HuH-7.5 (cell line): ENCODE measurements at regions not wholly inside any gene's neighbourhood (a gene's known extent, or its start where the extent isn't known, plus 50 kb on each side); places are given as distances from the start of the nearest gene placed in this dataset.
"Not testable (repeated sequence)": the region's sequence is repeated elsewhere in the genome, so short reads cannot be mapped to it uniquely, and the experiment has no call there.

Experiments
- DNase-seq: peaks from one replicate; pipeline ENCODE4 v3.0.0; 2011; ENCODE audit warnings: low spot score

GRCh38 chr3:63097396-63097795 is 180.7 kb upstream of the SYNPR start:
- no peak for DNase-seq

DNA sequence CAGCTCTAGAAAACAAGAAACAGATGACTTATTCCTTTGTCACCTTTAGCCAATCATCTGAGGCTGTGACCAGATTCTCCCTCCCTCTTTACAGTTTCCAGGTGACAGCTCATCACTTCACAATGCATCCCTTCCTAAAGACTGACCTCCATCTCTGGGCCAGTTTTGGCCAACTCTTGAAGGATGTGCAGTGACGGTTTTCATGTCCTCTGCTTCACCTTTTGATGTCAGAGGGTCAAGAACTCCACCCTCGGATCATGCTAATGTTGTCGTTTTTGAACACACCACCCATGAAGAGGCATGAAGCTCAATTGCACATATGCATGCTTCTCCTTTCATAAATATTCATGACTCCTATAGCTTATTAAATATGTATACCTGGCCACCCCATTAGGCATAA is 161.2 kb upstream of the SYNPR start:
- DNase-seq, result no peak

GRCh38 chr3:63124090-63124489 is 154.0 kb upstream of the SYNPR start:
- no peak for DNase-seq

DNA sequence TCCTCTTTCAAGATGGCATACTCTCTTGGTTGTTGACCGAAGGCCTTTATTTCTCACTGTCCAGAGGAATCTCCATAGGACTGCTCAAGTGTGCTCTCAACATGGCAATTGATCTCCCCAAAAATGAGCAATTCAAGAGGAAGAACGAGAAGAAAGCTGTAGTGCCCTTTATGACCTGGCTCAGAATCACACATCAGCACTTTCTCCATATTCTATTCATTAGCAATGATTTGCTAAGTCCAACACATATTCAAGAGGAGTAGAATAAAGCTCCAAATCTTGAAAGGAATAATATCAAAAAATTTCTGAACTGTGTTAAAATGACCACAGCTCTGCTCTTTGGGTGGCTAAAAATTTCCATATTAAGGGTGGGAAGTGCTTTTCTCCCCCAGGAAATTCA is 151.6 kb upstream of the SYNPR start:
- DNase-seq, result no peak

DNA sequence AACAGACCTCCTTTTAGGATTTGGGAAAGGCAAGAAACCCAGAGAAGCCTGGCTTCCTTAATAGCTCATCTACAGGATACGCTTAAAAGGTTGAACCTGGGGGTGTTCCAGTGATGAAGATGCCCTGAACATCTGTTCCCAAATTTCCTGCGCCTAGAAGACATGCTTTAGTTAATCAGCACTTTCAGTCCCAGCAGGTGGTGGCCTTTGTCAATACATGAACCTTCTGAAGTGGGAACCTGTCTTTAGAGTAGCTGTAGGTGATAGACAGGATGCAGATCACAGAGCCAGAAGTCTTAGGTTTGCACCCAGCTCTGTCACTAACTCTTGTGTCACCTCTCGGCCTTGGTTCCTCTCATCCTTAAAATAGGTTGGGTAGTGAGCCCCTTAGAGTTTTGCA is 149.7 kb upstream of the SYNPR start:
- DNase-seq, result no peak

DNA sequence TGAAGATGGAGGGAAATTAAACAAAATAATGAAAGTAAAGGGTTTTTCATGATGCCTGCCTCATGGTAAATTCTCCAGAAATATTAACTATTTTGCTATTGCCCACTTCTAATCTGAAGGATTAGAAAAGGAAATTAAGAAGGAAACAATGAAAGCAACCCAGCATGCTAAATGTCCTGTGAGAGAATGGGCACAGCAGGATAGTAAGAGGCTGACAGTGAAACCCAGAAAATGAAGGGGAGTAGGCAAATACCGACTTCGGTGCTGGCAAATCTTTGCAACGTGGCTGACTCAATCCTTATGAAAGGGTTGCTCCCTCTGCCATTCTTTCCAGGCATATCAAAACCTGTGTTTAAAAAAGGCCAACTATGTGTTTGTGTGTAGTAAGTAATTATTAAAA is 147.5 kb upstream of the SYNPR start:
- no peak for DNase-seq

DNA sequence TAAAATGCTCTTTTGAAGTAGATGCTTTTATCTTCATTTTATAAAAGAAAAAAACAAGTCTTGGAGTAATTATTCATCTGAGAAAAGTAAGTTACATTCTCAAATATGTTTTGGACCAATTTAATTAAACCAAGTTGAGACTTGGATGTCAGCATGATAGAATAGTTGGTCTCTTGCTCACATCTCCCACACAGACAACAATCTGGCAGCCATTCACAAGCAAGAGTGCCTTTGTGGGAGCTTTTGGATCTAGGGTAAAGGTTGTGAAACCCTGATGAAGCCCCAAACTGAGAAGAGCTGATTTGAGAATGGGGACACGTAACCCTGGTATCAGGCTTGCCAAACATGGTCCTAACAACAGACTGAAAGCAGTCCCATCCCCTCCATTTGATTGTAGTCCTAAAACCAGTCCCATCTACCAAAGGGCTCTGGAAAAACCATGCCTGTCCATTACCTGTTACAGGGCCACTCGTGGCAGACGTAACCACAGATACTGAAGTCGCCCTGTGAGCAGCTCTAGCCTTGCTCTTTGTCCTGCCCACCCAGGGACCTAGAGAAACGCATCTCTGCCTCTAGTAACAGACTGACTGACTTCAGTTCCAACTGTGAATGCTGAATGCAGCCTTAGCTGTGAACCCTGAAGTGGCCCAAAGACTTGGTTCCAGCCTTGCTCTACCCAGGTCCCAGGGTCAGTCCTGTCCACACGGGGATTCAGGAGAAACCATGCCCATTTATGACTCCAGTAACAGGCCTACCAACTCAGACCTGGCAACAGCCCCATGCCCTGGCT is 145.5 kb upstream of the SYNPR start:
- DNase-seq, result no peak

DNA sequence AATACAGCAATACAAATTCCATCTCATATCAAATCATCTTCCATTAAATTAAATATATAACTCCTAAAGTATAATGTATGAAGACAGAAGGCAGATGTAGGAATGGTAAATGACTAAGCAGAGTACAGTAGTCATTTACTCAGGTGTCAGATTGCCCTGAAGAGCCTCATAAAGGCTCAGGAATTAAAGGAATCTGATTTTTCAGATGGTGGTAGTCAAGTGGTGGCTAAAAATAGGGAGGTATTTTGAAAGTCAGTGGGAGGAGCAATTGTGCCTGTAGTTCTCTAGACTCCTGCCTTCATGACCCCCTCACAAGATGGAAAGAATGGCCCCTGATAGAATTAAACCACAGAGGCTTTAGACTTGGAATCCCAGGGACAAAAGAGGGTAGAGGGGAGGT is 142.7 kb upstream of the SYNPR start:
- DNase-seq, result no peak

DNA sequence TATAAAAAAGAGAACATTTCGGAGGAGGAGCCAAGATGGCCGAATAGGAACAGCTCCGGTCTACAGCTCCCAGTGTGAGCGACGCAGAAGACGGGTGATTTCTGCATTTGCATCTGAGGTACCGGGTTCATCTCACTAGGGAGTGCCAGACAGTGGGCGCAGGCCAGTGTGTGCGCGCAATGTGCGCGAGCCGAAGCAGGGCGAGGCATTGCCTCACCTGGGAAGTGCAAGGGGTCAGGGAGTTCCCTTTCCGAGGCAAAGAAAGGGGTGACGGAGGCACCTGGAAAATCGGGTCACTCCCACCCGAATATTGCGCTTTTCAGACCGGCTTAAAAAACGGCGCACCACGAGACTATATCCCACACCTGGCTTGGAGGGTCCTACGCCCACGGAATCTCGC is 141.9 kb upstream of the SYNPR start:
- not testable (repeated sequence) for DNase-seq

DNA sequence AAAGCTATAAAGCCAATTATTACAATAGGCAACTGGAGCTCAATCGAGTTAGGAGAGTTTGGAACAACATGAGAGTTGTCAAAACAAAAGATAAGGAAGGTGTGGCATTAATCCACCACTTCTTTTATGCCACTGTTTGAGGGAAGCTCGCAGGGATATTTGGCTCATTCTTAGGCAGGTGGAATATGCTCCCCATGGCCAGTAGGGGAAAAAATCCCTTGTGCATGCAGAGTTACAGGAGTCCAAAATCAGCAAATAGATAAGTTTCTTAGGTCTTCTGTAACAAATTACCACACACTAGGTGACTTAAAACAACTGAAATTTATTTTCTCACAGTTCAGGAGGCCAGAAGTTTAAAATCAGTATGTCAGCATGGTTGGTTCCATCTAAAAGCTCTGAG is 135.4 kb upstream of the SYNPR start:
- DNase-seq, result no peak

GRCh38 chr3:63146154-63146553 is 132.0 kb upstream of the SYNPR start:
- no peak for DNase-seq

DNA sequence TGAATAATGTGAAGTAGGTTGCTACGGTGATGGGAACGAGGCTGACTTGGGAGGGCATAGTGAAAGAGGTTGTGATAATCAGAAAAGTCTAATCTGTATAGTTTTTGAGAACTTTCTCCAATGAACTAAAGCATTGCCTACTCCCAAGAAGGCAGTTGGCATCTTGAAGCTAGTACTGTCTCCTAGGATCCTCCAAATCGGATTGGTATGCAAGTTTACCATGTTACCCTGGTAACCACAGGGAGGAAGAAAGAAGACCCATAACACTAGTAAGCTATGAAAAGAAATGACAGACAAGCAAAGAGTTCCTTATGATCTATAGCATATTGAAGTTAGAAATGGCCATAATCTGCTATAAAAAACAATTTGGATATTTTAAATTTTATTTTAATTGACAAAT is 127.2 kb upstream of the SYNPR start:
- no peak for DNase-seq

- no peak for DNase-seq
These were observed 126.2 kb upstream of the SYNPR start for GRCh38 chr3:63151897-63152296.

DNA sequence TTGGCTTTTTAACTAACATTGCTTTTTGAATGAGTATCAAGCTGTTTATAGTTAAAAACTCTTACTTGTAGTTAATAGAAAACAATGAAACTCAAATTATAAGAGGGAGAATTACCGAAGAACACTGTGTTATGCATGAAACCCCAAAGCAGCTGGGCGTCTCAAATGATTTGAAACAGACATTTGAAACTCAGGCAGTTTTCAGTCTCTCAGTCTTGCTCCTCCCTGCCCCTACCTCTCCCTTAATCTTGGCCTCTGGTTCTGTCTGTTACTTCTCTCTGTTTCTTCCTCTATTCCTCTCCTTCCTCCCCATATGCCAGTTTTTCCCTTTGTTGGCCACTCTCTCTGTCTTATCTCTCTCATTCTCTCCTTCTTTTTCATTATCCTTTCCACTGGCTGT is 118.3 kb upstream of the SYNPR start:
- DNase-seq, result no peak

DNA sequence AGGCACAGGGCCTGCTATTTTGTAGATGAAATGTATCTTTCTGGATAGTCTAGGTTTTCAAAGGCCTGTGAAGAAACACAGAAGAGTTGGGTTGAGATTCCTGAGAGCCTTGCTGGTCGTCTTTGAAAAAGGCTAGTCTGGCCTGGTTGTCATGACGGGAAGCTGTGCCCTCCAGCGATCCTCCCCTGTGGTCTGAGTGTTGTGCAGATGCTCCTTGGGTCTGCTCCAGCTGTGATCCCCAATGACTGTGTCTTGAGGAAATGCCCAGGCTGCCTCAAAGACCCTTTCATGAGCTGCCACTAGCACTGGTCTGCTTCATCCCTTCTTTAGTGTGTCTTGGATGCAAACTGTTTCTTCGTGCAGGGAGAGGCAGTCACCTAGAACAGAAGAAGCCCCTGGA is 111.0 kb upstream of the SYNPR start:
- no peak for DNase-seq

- no peak for DNase-seq
These were observed 109.9 kb upstream of the SYNPR start for GRCh38 chr3:63168179-63168578.

GRCh38 chr3:63179862-63180522 is 98.1 kb upstream of the SYNPR start:
- no peak for DNase-seq

GRCh38 chr3:63192248-63192647 is 85.9 kb upstream of the SYNPR start:
- peak; percentile 9 for DNase-seq

DNA sequence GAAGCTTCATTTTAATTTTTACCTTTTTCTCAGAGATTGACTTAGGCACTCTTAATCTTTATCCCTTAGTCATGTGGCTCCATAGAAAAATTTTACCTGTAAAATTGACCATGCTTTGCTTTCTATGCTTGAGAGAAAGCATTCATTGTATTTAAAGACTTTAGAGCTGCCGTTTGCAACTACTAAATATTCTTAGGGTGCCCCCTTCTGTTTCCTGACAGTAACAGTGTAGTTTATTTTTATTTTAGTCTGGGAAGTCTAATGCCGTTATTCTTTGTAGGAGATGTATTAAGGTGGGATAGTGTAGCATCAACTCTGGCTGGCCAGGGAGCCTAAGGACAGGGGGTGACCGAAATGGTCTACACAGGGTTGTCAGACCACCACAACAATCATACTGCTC is 84.5 kb upstream of the SYNPR start:
- DNase-seq, result peak; percentile 15

DNA sequence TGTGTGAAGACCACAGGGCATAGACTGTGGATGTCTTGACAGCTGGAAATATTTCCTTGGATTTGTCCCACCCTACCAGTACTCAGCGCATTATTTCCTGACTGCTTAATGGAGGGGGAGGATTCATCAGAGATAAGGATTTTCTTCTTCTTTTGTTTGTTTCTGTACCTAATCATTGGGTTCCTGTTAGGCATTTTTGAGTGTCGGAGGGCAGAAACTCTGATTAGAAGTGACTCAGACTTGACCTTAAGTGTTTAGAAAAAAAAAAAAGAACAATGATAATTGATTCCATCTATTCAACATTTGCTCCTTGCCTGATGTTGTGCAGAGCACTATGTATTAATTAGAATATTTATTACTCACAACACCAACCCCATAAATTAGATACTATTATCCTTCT is 78.5 kb upstream of the SYNPR start:
- DNase-seq, result no peak

GRCh38 chr3:63202529-63202928 is 75.6 kb upstream of the SYNPR start:
- DNase-seq, result no peak

DNA sequence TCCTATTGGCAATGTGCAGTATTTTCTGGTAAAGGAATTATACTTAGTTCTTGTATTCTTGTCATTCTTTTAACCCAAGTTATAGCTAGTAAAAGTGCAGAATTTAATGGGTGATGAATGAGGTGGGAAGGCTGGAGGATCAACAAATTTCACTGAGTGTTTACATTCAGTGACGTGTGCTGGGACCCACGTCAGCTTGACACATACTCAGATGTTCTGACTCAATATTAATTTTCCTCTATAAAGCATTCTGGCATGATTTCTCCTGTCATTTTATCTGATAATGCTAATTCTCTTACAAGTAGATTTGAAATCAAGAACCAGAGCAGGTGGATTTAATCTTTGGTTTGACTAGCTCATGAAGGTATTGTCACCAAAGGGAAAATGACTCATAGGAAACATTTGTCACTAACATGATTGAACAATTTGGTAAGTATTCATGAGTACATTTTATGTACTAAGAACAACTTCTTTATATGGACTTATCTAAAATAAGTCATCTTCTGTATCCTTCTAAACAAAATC is 71.0 kb upstream of the SYNPR start:
- DNase-seq, result no peak

- DNase-seq, result no peak
These were observed 50.0 kb upstream of the SYNPR start for GRCh38 chr3:63228087-63228486.
